ENCODE measurements at regions not wholly inside any gene's neighbourhood (a gene's known extent, or its start where the extent isn't known, plus 50 kb on each side); places are given as distances from the start of the nearest gene placed in this dataset.

DNA sequence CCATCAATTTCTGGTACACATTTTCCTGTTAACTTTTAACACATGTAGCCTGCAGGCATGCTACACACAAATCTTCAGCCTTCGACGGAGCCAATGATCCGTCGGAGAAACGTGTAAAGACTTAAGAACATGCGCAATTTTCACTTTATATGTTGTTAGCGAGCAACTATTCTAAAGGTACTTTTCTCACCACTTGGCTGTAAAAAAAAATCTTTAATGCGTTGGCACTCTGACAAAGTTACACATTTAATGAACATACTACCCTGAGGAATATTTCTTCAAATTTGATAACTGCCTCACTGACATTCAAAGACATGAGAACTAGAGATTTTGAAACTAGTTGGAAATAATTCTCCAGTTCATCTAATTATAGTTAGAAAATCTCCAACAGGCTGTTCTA lies 507.5 kb upstream of the SALL1 start:
- H3K36me3 ChIP-seq (ENCODE audit: control insufficient read depth, insufficient read depth, low read length) = no peaks in the 10 kb centered on the region
- H3K27me3 ChIP-seq (ENCODE audit: control insufficient read depth, insufficient read depth, low read length) = no peaks in the 10 kb centered on the region
- H3K4me1 ChIP-seq (ENCODE audit: control insufficient read depth, insufficient read depth, low read length) = no peaks in the 10 kb centered on the region
- no peak overlapping the region for H3K9ac ChIP-seq (ENCODE audit: low read depth, low read length)
- H3K4me3 ChIP-seq (ENCODE audit: low read depth, low read length) = no peak overlapping the region
- no peaks in the 10 kb centered on the region for H3K9me3 ChIP-seq (ENCODE audit: control insufficient read depth, insufficient read depth, low read length)

DNA sequence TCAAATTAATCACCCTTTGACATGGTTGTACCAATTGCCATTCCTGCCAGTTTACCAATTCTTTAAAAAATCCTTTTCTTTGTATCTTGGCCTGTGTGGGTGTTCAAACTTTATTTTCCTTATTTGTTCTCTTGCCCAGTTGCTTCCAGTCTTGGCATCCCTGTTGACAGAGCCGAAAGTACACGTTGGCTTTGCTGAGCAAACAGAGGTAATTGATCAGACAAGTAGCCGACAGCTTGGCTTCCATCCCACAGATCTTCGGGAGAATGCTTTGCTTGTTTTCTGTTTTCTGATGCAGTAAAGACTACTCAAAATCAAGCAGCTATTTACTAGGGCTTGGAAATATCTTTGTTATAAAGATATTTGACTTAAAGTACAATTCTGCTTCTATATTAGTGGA lies 506.8 kb upstream of the SALL1 start:
- Histone ChIP-seq H3K9ac (ENCODE audit: low read depth, low read length) (no peak overlapping the region), H3K4me1 (ENCODE audit: control insufficient read depth, insufficient read depth, low read length) (no peaks in the 10 kb centered on the region), H3K4me3 (ENCODE audit: low read depth, low read length) (no peak overlapping the region), H3K9me3 (ENCODE audit: control insufficient read depth, insufficient read depth, low read length) (no peaks in the 10 kb centered on the region), H3K27me3 (ENCODE audit: control insufficient read depth, insufficient read depth, low read length) (no peaks in the 10 kb centered on the region), H3K36me3 (ENCODE audit: control insufficient read depth, insufficient read depth, low read length) (no peaks in the 10 kb centered on the region)

- no peaks in the 10 kb centered on the region for H3K4me1 ChIP-seq (ENCODE audit: control insufficient read depth, insufficient read depth, low read length)
- no peaks in the 10 kb centered on the region for H3K27me3 ChIP-seq (ENCODE audit: control insufficient read depth, insufficient read depth, low read length)
- no peaks in the 10 kb centered on the region for H3K36me3 ChIP-seq (ENCODE audit: control insufficient read depth, insufficient read depth, low read length)
- H3K9ac ChIP-seq (ENCODE audit: low read depth, low read length) = no peak overlapping the region
- no peak overlapping the region for H3K4me3 ChIP-seq (ENCODE audit: low read depth, low read length)
- no peaks in the 10 kb centered on the region for H3K9me3 ChIP-seq (ENCODE audit: control insufficient read depth, insufficient read depth, low read length)
These were observed 504.2 kb upstream of the SALL1 start for GRCh38 chr16:51655249-51655648.

- Histone ChIP-seq H3K9ac (ENCODE audit: low read depth, low read length) (no peak overlapping the region), H3K9me3 (ENCODE audit: control insufficient read depth, insufficient read depth, low read length) (no peaks in the 10 kb centered on the region), H3K36me3 (ENCODE audit: control insufficient read depth, insufficient read depth, low read length) (no peaks in the 10 kb centered on the region), H3K4me3 (ENCODE audit: low read depth, low read length) (no peak overlapping the region), H3K27me3 (ENCODE audit: control insufficient read depth, insufficient read depth, low read length) (no peaks in the 10 kb centered on the region), H3K4me1 (ENCODE audit: control insufficient read depth, insufficient read depth, low read length) (no peaks in the 10 kb centered on the region)
These were observed 500.0 kb upstream of the SALL1 start for GRCh38 chr16:51651061-51651466.

DNA sequence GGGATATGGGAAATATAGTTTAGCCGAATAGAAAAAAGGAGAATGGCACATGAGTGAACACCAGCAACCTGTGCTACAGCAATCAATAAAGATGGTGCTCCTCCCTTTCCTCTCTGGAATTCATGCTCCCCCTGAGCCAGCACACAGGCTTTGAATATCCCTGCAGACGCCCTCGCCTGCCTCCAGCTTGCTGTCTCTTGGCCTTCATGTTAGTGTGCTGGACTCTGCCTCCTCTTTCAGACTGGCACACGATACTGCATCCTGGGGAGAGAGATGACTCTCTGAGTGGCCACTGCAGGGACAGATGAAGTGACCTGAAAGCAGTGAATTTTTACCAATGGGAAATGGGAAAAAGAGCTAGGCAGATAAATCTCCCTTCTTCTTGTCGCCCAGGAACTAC lies 498.6 kb upstream of the SALL1 start:
- Histone ChIP-seq H3K4me3 (ENCODE audit: low read depth, low read length) (no peak overlapping the region), H3K4me1 (ENCODE audit: control insufficient read depth, insufficient read depth, low read length) (no peaks in the 10 kb centered on the region), H3K9me3 (ENCODE audit: control insufficient read depth, insufficient read depth, low read length) (no peaks in the 10 kb centered on the region), H3K36me3 (ENCODE audit: control insufficient read depth, insufficient read depth, low read length) (no peaks in the 10 kb centered on the region), H3K27me3 (ENCODE audit: control insufficient read depth, insufficient read depth, low read length) (no peaks in the 10 kb centered on the region), H3K9ac (ENCODE audit: low read depth, low read length) (no peak overlapping the region)

GRCh38 chr16:51648526-51648925 lies 497.5 kb upstream of the SALL1 start:
- Histone ChIP-seq H3K4me1 (ENCODE audit: control insufficient read depth, insufficient read depth, low read length) (no peaks in the 10 kb centered on the region), H3K9me3 (ENCODE audit: control insufficient read depth, insufficient read depth, low read length) (no peaks in the 10 kb centered on the region), H3K36me3 (ENCODE audit: control insufficient read depth, insufficient read depth, low read length) (no peaks in the 10 kb centered on the region), H3K9ac (ENCODE audit: low read depth, low read length) (no peak overlapping the region), H3K4me3 (ENCODE audit: low read depth, low read length) (no peak overlapping the region), H3K27me3 (ENCODE audit: control insufficient read depth, insufficient read depth, low read length) (no peaks in the 10 kb centered on the region)

- H3K9me3 ChIP-seq (ENCODE audit: control insufficient read depth, insufficient read depth, low read length) = no peaks in the 10 kb centered on the region
- peaks cover 13% of the 10 kb centered on the region for H3K4me1 ChIP-seq (ENCODE audit: control insufficient read depth, insufficient read depth, low read length)
- H3K36me3 ChIP-seq (ENCODE audit: control insufficient read depth, insufficient read depth, low read length) = no peaks in the 10 kb centered on the region
- no peak overlapping the region for H3K9ac ChIP-seq (ENCODE audit: low read depth, low read length)
- H3K4me3 ChIP-seq (ENCODE audit: low read depth, low read length) = no peak overlapping the region
- H3K27me3 ChIP-seq (ENCODE audit: control insufficient read depth, insufficient read depth, low read length) = peaks cover 29% of the 10 kb centered on the region
These were observed 490.2 kb upstream of the SALL1 start for GRCh38 chr16:51641191-51641765.

DNA sequence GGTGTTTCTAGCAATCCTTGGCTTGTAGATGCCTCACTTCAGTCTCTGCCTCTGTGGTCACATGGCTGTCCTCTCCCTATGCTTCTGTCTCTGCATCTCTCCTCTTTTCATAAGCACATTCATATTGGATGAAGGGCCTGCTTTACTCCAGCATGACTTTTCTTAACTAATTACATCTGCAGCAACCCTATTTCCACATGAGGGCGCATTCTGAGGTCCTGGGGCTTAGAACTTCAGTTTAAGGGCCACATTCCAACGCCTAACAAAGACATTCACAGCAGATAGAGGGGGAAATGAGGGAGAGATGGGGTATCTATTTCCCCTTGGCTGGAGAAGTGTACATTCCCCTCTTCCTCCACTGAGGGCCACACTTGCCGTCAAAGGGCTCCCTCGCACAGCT lies 489.1 kb upstream of the SALL1 start:
- H3K9ac ChIP-seq (ENCODE audit: low read depth, low read length) = no peak overlapping the region
- peaks cover 13% of the 10 kb centered on the region for H3K4me1 ChIP-seq (ENCODE audit: control insufficient read depth, insufficient read depth, low read length)
- no peaks in the 10 kb centered on the region for H3K36me3 ChIP-seq (ENCODE audit: control insufficient read depth, insufficient read depth, low read length)
- H3K9me3 ChIP-seq (ENCODE audit: control insufficient read depth, insufficient read depth, low read length) = no peaks in the 10 kb centered on the region
- no peak overlapping the region for H3K4me3 ChIP-seq (ENCODE audit: low read depth, low read length)
- peaks cover 38% of the 10 kb centered on the region for H3K27me3 ChIP-seq (ENCODE audit: control insufficient read depth, insufficient read depth, low read length)

DNA sequence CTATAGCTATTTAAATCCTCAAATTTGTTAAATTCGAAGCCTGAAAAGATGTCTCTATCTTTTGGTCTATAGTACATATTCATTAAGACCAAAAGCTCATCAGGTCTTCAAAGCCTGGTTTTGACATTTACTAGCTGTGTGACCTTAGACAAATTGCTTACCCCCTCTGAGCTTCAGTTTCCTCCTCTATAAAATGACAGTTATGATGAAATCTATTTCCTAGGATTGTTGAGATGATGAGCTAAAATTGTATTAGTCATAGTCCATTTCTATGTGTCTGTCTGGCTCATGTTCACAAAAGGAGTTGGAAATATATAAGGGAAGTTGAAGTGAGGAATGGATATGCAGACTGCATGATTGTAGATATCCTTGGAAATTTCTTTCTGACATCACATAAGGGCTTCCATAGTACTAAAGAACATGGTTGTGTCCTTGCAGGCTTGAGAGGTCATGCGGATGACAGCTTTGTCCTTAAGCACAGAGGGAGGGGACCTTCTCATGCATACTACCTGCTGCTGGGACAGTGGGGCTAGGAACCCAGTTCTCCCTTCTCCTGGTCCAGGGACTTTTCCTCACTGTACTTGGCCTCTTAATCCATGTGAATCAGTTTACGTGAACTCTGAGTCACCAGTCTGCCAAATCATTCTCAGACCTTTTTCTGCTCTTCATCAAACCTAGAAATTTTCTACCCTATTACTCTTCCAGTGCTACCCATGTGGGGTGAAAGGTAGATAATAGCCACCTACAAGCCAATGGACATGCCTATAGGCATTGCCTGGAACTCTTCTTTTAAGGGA lies 487.5 kb upstream of the SALL1 start:
- Histone ChIP-seq H3K9me3 (ENCODE audit: control insufficient read depth, insufficient read depth, low read length) (no peaks in the 10 kb centered on the region), H3K4me3 (ENCODE audit: low read depth, low read length) (no peak overlapping the region), H3K36me3 (ENCODE audit: control insufficient read depth, insufficient read depth, low read length) (no peaks in the 10 kb centered on the region)

DNA sequence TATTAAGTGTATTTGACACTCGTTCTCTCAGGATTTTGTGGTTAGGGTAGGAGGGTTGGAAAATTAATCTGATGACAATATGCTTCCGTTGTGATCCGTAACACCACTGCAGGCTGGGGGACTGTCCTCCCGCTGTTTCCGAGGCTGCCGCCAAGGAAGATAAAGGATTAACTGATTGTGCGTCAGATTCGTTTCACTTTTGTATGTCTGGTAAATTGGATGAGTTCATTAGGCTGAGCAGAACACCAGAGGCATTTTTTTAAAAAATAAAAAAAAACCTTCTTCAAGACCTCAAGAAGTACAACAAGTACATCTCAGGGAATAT lies 486.7 kb upstream of the SALL1 start:
- Histone ChIP-seq H3K36me3 (ENCODE audit: control insufficient read depth, insufficient read depth, low read length) (no peaks in the 10 kb centered on the region), H3K4me1 (ENCODE audit: control insufficient read depth, insufficient read depth, low read length) (peaks cover 13% of the 10 kb centered on the region), H3K4me3 (ENCODE audit: low read depth, low read length) (peak overlapping the region; percentile 31), H3K9ac (ENCODE audit: low read depth, low read length) (no peak overlapping the region), H3K27me3 (ENCODE audit: control insufficient read depth, insufficient read depth, low read length) (peaks cover 58% of the 10 kb centered on the region), H3K9me3 (ENCODE audit: control insufficient read depth, insufficient read depth, low read length) (no peaks in the 10 kb centered on the region)

More for the DNA sequence above, 487.5 kb upstream of the SALL1 start:
- H3K4me1 ChIP-seq (ENCODE audit: control insufficient read depth, insufficient read depth, low read length) = peaks cover 13% of the 10 kb centered on the region
- H3K9ac ChIP-seq (ENCODE audit: low read depth, low read length) = no peak overlapping the region
- H3K27me3 ChIP-seq (ENCODE audit: control insufficient read depth, insufficient read depth, low read length) = peaks cover 52% of the 10 kb centered on the region

- no peak overlapping the region for H3K9ac ChIP-seq (ENCODE audit: low read depth, low read length)
These were observed 486.1 kb upstream of the SALL1 start for GRCh38 chr16:51636920-51637769.

GRCh38 chr16:51635181-51635580 lies 484.1 kb upstream of the SALL1 start:
- peaks cover 13% of the 10 kb centered on the region for H3K4me1 ChIP-seq (ENCODE audit: control insufficient read depth, insufficient read depth, low read length)
- no peaks in the 10 kb centered on the region for H3K36me3 ChIP-seq (ENCODE audit: control insufficient read depth, insufficient read depth, low read length)
- no peaks in the 10 kb centered on the region for H3K9me3 ChIP-seq (ENCODE audit: control insufficient read depth, insufficient read depth, low read length)
- no peak overlapping the region for H3K9ac ChIP-seq (ENCODE audit: low read depth, low read length)
- H3K4me3 ChIP-seq (ENCODE audit: low read depth, low read length) = no peak overlapping the region
- H3K27me3 ChIP-seq (ENCODE audit: control insufficient read depth, insufficient read depth, low read length) = peaks cover 83% of the 10 kb centered on the region

More at GRCh38 chr16:51636920-51637769, 486.1 kb upstream of the SALL1 start:
- H3K27me3 ChIP-seq (ENCODE audit: control insufficient read depth, insufficient read depth, low read length) = peaks cover 64% of the 10 kb centered on the region
- H3K9me3 ChIP-seq (ENCODE audit: control insufficient read depth, insufficient read depth, low read length) = no peaks in the 10 kb centered on the region
- H3K36me3 ChIP-seq (ENCODE audit: control insufficient read depth, insufficient read depth, low read length) = no peaks in the 10 kb centered on the region
- peak overlapping the region; percentile 36 for H3K4me3 ChIP-seq (ENCODE audit: low read depth, low read length)
- H3K4me1 ChIP-seq (ENCODE audit: control insufficient read depth, insufficient read depth, low read length) = peaks cover 13% of the 10 kb centered on the region

Data from iPS-15b (cell line).